HFFc6 (cell line): ENCODE measurements at regions not wholly inside any gene's neighbourhood (a gene's known extent, or its start where the extent isn't known, plus 50 kb on each side); places are given as distances from the start of the nearest gene placed in this dataset.

Source experiments
- DNase-seq: peaks from one replicate; pipeline ENCODE4 v3.0.0-alpha.2; 2018
- H3K27ac Mint-ChIP-seq: 2 replicates; pipeline ENCODE4 v1.8.0; 2020; ENCODE audit warnings: mild to moderate bottlenecking, mixed read lengths
- H3K27me3 Mint-ChIP-seq: 2 replicates; pipeline ENCODE4 v1.8.0; 2021; ENCODE audit warnings: mild to moderate bottlenecking, moderate library complexity, mixed read lengths; ENCODE audit not compliant: insufficient read depth
- H3K36me3 Mint-ChIP-seq: 2 replicates; pipeline ENCODE4 v1.8.0; 2021; ENCODE audit warnings: low read depth, mixed read lengths
- H3K4me1 Mint-ChIP-seq: 2 replicates; pipeline ENCODE4 v1.8.0; 2020; ENCODE audit warnings: low read depth, mixed read lengths
- H3K4me3 Mint-ChIP-seq: 2 replicates; pipeline ENCODE4 v1.8.0; 2020; ENCODE audit warnings: mild to moderate bottlenecking, moderate library complexity, mixed read lengths
- H3K9me3 Mint-ChIP-seq: 2 replicates; pipeline ENCODE4 v1.8.0; 2020; ENCODE audit warnings: mild to moderate bottlenecking, mixed read lengths
- TF ChIP-seq, protein P1 (sequence below): fragments of 200-600 bp; sonication (generic); IDR thresholded peaks from 2 replicates; pipeline ENCODE4 v1.5.0; 2021; ENCODE audit warnings: antibody characterized with exemption, mild to moderate bottlenecking

DNA sequence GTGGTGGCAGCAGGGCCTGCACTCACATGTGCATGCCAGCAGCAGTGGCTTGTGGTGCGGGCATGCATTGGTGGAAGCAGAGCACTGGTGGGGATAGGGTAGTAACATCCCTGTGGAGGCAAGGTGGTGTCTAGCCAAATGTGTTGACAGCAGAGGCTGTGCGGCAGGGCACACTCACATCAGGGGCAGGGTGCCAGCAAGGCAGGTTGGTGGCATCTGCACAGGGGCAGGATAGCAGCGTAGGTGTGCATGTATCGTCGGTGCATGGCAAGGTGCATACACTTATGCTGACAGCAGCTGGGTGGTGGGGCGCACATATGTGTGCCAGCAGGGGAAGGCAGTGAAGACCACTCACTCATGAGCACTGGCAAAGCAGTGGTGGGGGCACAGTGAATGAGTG lies 211.5 kb upstream of the CSNK1A1L start:
- peaks cover 13% of the 10 kb centered on the region for H3K9me3 Mint-ChIP-seq
- H3K36me3 Mint-ChIP-seq = peaks cover 18% of the 10 kb centered on the region
- no peak overlapping the region for H3K27ac Mint-ChIP-seq
- TF ChIP-seq, protein P1, sequence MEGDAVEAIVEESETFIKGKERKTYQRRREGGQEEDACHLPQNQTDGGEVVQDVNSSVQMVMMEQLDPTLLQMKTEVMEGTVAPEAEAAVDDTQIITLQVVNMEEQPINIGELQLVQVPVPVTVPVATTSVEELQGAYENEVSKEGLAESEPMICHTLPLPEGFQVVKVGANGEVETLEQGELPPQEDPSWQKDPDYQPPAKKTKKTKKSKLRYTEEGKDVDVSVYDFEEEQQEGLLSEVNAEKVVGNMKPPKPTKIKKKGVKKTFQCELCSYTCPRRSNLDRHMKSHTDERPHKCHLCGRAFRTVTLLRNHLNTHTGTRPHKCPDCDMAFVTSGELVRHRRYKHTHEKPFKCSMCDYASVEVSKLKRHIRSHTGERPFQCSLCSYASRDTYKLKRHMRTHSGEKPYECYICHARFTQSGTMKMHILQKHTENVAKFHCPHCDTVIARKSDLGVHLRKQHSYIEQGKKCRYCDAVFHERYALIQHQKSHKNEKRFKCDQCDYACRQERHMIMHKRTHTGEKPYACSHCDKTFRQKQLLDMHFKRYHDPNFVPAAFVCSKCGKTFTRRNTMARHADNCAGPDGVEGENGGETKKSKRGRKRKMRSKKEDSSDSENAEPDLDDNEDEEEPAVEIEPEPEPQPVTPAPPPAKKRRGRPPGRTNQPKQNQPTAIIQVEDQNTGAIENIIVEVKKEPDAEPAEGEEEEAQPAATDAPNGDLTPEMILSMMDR = no peak
- H3K4me3 Mint-ChIP-seq = no peak overlapping the region
- no peak for DNase-seq
- peaks cover 1% of the 10 kb centered on the region for H3K27me3 Mint-ChIP-seq
- H3K4me1 Mint-ChIP-seq = peaks cover 29% of the 10 kb centered on the region

DNA sequence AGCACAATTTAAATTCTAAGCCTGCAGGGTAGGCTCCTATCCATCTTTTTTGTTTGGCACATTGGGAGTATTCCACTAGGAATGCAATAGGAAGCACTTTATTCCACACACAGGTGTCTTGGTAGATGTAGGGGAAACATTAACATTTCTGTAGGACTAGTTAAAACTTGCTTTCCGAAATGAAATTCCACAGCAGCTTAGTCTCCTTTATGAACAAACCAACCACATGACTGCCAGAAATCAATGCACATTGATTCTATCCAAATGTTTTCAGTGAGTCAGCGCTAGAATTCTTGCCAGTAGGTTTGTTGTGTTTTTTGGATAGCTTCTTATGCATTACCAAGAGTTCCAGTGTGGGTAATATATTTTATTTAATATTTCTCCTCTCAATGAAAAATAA lies 207.9 kb upstream of the CSNK1A1L start:
- Mint-ChIP-seq H3K9me3 (peaks cover 13% of the 10 kb centered on the region), H3K36me3 (peaks cover 13% of the 10 kb centered on the region), H3K4me1 (peaks cover 17% of the 10 kb centered on the region), H3K27me3 (peaks cover 1% of the 10 kb centered on the region), H3K27ac (no peak overlapping the region), H3K4me3 (no peak overlapping the region)
- TF ChIP-seq, protein P1 = no peak
- peak; percentile 41 for DNase-seq

DNA sequence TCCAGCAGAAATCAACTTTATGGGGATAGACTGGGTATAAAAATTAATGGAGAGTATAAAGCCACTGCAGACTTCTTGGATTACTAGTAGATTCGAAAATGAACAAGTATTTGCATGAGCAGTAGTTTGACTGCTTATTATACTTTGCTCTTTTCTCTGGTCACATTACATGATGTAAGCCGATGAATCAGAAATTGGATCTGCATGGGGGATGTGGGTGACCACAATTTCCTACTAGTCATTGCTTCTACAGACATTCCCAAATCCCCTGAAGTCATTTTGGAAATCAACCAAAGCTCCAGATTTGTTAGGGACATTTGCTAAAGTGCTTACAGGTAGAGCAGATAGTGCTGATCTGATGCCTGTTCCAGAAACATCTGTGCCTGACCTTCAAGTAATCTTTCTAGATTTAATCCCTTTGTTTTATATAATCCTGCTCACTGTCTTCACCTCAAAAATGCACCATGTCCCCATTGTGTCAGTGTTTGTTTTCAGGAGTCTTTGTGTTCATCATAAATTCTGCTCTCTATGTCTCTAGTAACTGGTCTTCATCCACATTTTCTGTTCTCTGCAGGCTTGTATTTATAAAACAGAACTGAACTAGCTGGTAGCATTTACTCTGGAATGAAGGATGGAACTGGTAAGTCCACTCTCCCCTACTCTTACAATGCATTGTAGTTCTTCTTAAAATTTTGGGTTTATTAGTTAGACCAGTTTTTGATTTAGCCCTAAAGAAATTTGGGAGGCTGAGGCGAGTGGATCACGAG lies 201.5 kb upstream of the CSNK1A1L start:
- Mint-ChIP-seq H3K27me3 (no peaks in the 10 kb centered on the region), H3K4me1 (peaks cover 41% of the 10 kb centered on the region), H3K36me3 (no peaks in the 10 kb centered on the region), H3K9me3 (no peaks in the 10 kb centered on the region), H3K4me3 (peak overlapping the region; percentile 9), H3K27ac (peak overlapping the region; percentile 81)
- DNase-seq = peak; percentile 94
- TF ChIP-seq, protein P1 = no peak

DNA sequence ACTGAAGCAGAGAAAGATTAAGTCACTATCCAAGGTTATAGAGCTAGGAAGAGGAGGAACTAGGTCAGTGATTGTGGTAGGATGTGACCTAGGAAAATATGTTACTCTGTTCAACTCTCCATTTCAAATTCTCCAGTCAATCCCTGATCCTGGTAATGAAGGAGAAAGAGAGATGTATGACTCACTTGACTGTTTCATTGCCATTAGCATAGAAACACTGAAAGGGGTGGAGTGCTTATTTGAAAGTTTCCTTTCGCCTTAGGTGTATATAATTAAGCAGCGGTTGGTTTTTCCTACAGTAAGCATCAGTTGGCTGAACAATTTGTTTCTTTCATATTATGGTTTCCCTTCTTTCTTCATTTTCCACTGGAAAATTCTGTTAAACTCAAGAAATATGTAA lies 198.1 kb upstream of the CSNK1A1L start:
- H3K27me3 Mint-ChIP-seq = no peaks in the 10 kb centered on the region

DNA sequence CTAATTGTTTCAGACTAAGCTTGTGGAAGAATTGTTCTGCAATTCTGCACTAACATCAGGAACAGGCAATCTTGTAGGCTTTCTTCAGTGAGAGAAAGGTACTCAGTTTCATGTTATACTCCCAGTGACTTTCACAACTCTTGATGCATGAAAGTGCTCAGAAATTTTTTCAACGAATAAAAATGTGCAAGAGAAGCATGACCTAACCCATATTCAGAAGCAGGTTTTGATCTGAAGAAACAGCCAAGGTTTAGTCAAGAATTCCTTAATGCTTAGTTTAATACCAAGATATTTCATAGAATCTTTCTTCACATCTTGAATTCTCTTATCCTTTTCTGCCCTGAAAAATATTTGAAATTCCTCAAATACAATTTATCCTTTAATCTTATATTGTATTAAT lies 197.2 kb upstream of the CSNK1A1L start:
- no peak overlapping the region for H3K4me3 Mint-ChIP-seq

More for the DNA sequence above, 198.1 kb upstream of the CSNK1A1L start:
- TF ChIP-seq, protein P1 = no peak
- H3K4me1 Mint-ChIP-seq = peaks cover 41% of the 10 kb centered on the region
- no peaks in the 10 kb centered on the region for H3K9me3 Mint-ChIP-seq
- no peak overlapping the region for H3K4me3 Mint-ChIP-seq
- no peak for DNase-seq
- no peaks in the 10 kb centered on the region for H3K36me3 Mint-ChIP-seq
- H3K27ac Mint-ChIP-seq = no peak overlapping the region

More for the DNA sequence above, 197.2 kb upstream of the CSNK1A1L start:
- H3K36me3 Mint-ChIP-seq = no peaks in the 10 kb centered on the region
- H3K4me1 Mint-ChIP-seq = peaks cover 36% of the 10 kb centered on the region
- no peaks in the 10 kb centered on the region for H3K9me3 Mint-ChIP-seq
- H3K27ac Mint-ChIP-seq = no peak overlapping the region
- no peaks in the 10 kb centered on the region for H3K27me3 Mint-ChIP-seq
- TF ChIP-seq, protein P1 = no peak
- no peak for DNase-seq
